CD4-positive, alpha-beta T cell treated with Interleukin-21 for 1 hour (primary cell): ENCODE measurements at regions not wholly inside any gene's neighbourhood (a gene's known extent, or its start where the extent isn't known, plus 50 kb on each side); places are given as distances from the start of the nearest gene placed in this dataset.

Source experiments
- DNase-seq: peaks from one replicate; pipeline ENCODE4 v3.0.0-alpha.2; 2020

DNA sequence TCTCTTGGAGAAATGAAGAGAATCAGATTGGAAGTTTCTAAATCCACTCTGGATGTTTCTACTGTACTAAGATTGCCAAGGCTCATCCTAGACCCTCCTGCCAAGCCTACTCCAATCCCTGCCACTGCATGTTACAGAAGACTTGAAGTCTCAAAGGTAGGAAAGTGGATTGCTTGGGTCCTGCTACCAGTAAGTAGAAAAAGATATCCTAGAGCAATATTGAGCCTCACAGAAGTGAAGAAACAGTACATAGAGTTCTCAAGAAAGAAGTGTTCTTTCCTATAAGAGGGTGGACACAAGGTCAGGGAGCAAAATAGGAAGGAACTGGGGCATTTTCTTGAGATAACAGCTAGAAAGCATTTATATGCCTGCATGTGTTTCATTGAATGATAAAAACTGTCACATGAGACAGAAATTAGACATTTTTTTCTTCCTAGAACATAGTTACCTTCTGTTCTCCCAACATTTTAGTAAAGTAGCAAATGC, 232.9 kb downstream of the RBM43 start:
- DNase-seq: no peak

DNA sequence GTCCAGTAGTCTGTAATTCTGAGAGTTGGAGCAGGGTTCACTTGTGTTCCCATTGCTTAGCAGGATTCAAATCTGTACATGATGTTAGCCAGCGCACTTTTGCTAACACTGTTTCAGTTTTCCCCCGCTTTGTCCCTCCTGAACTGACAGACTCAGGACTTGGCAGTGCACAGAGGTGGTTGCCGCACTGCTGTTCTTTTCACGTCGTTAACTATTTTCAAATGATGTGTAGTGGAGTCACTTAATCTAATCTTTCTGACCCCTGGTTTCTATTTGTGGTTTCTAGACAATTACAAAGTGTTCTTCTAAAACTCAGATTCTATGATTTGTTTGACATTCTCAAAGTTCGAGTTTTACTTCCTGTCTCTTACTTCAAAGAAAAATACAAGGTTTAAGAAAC, 234.5 kb downstream of the RBM43 start:
- DNase-seq: no peak

DNA sequence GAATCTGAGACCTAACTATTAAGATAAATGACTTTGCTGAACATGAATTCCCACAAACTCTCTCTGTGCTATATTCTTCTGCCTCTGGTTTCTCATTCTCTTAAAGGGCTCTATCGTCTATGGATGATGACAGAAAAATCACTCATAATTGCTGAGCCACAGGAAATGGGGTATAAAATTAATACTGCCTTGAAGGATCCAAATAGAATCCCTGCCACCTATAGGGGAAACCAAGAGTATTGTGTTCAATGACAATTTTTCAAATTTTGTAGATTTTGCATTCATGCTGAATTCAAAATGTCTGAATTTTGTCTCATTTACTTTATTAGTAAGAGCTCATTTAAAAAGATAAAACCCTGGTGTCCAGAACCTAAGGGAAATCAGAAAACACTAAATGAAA, 235.8 kb downstream of the RBM43 start:
- no peak for DNase-seq

DNA sequence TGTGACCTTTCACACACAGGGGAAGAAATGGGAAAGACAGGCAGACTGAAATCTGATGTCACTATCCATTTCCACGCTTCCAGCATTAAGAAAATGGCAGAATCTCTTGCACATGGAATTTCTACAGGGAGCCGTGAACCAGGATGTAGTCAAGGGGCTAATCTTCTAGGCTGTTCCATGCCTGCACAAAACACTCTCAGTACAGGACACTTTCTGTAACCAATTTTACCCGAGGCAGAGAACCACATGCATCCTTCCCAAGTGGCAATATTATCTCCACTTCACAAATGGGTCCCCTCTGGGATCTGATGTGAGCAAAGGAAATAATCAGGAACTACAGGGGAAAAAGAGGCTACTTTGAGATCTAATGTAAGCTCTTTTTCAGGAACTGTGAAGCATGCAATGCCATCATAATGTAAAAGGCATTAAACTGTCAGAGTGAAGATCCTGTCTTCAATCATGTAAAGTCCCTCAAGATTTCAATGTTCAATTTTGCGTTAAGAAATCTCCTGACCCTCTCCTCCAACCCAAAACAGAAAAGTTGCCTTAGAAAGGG, 236.9 kb downstream of the RBM43 start:
- no peak for DNase-seq

DNA sequence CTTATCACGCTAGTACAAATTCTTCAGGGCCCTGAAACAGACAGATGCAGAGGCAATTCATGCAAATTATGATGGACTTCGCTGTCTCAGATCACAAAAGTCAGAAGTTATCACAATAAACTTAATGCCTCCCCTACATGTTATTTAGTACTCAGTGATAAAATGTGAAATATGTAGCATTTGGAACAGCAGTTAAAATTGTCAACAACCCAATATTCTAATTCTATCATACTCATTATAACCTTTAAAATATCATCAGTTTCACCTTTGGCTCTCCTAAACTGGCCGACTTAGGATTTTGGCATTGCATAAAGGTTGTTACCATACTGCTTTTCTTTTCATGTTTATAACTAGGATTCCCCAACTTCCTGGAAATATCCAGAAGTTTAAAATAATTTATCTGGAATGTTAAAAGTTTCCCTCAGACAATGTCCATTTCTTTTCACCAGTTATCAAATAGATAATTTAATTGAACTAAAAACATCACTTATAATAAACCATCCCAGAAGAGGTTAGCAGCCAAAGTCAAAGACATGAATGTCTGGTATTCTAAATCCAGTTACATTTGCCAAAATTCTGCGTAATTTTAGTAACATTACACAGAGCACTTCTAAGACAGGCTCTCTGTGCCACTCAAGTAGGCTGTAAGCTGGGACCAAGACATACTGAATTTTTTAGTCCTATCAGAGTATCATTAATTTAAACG, 239.8 kb downstream of the RBM43 start:
- DNase-seq: no peak

DNA sequence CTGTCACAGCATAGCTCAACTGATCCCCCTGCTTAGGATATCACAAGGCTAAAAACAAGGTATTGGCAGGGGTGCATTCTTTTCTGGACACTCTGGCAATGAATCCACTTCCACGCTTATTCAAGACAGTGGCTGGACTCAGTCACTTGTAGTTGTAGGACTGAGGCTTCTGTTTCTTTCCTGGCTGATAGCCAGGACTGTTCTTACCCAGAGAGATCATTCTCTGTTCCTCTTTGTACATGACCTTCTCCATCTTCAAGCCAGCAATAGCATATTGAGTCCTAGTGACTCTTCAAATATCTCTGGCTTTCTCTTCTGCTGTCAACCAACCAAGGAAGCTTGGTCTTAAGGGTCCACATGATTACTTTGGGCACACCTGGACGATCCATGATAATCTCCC, 241.3 kb downstream of the RBM43 start:
- no peak for DNase-seq

DNA sequence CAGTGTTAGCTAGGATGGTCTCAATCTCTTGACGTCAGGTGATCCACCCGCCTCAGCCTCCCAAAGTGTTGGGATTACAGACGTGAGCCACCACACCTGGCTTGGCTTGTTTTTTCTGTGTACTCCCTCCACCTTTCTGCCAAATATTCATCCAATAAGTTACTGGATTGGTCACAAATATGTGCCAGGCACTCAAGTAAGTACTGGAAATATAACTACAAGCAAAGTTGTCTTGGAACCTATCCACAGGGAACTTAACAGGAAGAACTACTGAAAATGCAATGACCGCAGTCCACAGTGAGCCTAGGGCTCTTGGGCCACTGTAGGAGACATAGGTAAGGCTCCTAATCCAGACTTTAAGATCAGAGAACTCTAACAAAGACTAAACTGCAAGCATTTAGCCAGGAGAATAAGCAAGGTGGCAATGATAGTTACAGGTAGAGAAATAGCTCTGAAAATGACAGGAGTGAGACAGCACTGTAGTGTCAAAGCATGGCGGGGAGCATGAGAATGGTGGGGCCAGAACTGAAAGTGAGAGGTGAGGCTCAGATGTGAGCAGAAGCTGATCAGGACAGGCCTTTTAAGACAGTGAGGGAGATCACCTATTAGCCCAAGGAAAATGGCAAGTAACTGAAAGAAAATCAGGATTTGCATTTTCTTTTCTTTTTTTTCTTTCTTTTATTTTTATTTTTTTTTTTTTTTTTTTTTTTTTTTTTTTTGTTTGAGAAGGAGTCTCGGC, 252.1 kb downstream of the RBM43 start:
- DNase-seq: no peak

DNA sequence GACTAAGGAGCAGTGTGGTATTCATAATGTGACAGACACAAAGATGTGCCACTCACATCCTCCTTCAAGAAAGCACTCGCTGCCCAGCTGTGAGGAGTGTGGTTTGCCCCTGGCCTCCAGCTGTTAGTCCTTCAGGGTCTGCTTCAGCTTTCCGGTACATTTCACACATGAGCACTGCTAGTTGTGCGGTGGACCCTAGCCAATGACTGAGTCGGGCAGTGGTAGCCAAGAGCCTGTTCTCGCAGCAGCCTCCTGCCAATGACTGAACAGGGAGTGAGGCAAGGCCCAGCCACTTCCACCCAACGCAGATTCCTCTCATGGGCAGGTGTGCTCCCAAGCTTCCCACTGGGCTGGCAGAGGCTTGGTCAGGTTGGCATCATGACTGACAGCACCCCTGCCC, 254.3 kb downstream of the RBM43 start:
- no peak for DNase-seq

DNA sequence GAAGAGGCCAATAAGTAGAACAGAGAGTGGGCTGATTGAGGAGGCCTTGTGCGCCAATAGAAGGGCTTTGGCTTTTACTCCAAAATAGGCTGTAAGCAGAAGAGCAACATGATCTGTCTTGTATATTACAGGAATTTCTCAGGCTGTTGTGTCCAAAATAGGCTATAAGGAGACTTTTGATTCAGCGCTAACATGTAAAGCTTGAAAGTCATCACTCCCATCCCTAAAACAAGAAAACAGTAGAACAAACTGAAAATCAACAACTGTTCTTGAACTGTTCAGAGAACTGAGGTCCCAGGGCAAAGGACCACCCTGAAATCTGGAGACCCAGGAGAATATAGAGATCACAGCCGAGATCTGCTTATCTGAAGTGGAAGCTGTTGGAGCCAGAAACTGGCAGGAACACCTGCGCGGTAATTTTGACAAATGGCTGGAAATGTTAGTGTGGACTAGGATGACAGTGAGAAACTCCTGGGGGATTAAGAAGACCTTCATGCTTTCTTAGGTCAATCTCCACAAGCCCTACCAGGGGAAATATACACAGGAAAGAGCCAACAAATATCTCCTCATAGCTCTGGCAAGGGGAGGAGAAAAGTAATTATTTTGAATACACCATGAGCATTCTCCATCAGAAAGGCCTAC, 258.6 kb downstream of the RBM43 start:
- DNase-seq: no peak

DNA sequence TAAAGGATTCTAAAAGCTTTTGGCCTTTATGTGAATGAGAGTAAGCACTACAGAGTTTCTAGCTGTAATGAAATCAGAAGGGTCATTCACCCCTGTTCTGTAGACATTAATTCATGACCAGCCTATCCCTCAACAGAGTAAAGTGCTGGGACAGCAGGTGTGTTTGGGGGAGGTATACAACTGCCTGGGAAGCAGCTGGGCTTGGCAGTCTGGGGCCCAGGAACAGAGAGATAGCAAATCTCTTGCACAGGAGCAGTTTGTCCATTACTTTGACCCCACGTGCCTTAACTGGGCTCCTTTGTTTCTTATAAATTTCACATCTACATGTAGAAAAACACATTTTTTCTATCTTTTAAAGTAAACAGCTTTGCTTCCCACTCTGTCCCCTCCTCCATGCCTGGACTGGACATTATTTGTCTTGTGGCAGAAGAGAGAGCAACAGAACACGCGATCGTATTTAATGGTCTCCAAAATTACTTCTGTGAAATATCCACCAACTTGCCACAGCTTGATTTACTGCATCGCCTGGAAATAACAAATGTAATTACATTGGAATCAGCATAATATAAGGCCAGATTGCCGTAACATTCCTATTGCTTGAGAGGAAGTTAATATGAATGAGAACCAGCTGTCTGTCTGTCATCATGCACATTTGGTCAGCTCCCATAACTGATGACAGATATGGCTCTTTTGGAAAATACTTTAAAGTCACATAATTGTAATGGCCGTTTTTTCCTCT, 263.8 kb downstream of the RBM43 start:
- DNase-seq: no peak

DNA sequence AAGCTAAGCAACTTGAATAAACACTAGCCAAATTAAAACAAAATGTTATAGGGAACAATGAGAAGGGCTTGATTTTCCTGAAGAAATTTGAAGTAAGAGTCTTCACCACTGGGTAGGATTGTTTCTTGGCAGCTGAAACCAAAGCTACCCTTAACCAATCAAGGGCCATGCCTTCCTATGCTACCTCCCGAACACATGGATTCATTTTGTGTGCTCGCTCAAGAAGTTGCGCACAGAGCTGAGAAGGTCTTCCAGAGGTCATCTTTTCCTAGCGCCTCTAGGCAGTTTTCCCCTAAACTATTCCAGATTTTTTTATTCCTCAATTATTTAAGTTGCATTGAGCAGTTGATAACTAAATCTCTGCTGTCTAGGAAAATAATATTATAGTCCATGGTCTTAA, 264.6 kb downstream of the RBM43 start:
- DNase-seq: no peak

DNA sequence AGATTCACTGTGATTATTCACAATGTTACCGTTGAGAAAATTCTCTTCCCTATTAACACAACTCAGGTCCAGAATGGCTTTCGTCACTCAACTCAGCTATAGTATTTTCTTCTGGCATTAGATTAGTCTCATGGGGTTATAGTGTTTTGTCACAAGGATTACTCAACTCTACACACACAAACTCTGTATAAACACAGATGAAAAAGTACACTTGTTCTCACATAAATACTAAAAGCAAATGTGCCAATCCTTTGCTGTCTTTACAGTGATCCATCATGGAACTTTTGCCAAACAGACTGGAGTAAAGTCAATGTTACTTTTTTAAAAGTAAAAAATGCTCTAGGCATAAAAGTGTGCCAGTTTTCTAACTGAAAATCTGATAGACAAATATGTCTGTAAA, 267.6 kb downstream of the RBM43 start:
- no peak for DNase-seq

DNA sequence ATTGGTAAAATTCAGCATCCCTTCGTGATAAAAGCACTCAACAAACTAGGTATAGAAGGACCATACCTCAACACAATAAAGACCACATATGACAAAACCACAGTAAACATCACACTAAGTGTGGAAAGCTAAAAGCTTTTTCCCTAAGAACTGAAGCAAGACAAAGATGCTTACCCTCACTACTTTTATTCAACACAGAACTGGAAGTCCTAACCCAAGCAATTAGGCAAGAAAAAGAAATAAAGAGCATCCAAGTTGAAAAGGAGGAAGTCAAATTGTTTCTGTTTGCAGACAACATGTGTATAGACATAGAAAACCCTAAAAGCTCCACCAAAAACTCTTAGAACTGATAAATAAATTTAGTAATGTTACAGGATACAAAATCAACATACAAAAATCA, 271.7 kb downstream of the RBM43 start:
- no peak for DNase-seq

DNA sequence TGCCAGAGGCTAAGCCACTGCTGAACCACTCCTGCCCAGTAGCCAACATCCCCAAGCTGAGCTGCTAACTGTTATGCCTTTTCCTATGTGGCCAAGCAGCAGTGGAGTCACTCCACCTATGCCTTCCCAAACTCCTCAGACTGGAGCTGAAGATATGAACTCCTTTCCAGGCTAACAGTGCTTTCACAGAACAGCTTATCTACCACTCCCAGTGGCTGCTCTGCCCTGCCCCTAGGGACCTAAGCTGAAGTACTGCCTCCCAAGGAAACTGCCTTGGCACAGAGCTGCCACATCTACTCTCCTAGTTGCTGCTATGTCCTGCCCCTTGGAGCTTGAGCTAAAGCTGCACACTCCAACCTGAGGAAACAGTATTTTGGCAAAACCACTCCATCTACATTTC, 275.9 kb downstream of the RBM43 start:
- no peak for DNase-seq

DNA sequence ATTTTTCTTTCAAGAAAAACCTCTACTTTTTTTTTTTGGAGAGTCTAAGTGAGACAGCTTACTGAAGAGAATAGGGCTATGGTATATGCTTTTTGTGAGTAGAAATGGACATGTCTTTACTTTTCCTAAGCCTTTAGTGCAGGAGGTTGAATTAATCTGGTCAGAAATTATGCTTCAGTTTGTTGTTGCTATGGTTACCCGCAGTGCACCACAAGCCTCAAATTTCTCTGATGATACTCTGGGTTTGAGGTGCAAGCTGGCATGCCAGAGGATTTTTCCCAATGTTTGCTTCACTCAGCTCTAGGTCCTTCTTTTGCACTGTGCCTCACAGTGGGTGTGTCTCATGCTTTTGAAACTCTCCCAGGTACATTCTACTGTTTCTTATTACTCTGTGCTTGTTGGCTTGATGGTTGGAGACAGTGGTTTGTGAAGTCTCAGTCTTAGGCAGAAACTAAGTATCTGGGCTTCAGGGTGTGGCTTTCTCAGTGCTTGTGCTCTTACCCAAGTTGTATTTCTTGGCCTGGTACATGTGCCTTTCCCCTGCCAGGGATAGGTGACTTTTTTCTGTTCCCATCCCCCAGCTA, 278.3 kb downstream of the RBM43 start:
- no peak for DNase-seq

DNA sequence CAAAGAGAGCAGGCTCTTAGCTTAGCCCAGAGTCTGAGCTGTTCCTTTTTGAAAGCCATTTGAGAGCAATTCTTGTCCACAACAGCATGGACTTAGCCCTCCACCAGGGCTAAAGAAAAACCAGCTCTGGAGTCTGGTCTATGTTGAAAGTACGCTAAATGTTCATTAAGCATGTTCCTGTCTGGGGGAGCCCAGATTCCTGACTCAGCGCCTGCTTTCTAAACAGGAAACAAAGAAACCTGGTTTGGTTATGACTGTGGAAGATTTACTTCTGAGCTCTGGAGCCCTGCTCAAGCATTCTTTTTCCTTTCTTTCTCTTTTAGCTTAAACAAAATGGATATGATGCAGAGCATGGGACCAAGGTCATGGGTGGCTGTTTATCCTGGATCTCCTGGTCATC, 279.8 kb downstream of the RBM43 start:
- DNase-seq: no peak

DNA sequence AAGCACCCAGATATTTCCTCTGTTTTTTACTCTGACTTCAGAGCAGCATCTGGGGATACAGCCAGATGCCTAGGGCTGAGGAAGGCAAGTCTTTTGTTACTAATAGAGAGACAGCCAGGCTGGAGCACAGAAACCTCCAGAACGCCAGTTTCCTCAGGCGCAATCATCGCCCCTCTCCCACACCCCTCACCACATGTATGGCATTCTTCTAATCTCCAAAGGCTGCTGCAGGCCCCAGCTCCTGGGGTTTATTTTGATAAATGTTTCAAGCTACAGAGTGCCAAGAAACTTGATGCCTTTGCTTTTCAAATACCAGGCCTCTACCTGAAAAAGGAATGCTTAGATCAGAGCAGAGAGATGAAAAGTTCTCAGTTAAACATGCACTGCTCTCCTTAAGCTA, 283.6 kb downstream of the RBM43 start:
- no peak for DNase-seq

DNA sequence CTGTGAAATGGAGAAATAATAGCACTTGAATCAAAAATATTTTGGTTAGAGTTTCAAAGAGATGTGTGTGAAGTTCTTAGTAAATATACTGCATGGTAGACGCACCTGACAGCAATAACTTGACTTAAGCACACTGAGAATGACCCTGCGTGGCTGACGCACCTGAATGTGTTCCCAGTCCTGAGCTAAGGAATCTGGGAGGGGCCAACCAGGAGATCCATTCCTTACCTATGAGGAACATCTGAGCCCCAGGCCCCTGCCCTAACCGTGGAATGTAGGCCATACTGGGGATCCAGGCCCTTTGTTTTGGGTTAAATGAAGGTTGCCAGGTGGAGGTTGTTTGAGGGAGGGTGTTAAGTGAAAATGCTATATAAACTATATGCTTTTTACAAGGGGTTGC, 284.4 kb downstream of the RBM43 start:
- no peak for DNase-seq

DNA sequence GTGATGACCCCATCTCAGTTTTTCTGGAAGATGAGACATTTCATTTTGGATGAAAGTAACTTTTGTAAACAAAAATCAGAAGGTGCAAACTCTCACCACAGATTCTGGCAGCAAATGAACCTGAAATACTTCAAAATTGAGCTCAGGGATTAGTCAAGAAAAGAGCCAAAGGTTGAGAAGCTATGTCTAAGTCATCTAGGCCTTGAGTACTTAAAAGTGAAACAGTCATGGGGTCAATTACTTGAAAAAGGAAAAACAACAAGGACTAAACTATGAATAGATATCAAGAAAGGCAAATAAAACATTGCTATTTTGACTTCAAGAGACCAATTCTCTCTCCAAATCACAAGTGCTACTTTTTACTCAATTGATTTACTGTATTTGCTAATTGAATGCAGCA, 285.1 kb downstream of the RBM43 start:
- DNase-seq: no peak

DNA sequence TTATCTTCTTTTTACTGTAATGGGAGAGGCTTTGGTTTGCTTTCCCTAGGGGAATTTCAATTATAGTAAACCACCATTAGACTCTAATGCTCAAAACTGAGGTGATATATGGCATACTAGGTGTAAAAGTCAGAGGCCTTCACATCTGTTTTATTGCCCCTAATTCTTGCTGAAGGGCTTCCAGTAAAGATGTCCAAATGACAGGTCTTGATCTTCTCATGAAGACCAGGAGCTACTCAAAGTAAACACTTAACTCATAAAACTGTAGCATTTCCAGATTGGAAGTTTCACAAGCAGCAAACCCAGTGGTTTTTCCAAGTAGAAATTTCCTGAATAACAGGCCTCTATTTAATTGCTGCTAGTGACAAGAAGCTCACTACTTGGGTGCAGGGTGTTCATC, 286.8 kb downstream of the RBM43 start:
- no peak for DNase-seq

DNA sequence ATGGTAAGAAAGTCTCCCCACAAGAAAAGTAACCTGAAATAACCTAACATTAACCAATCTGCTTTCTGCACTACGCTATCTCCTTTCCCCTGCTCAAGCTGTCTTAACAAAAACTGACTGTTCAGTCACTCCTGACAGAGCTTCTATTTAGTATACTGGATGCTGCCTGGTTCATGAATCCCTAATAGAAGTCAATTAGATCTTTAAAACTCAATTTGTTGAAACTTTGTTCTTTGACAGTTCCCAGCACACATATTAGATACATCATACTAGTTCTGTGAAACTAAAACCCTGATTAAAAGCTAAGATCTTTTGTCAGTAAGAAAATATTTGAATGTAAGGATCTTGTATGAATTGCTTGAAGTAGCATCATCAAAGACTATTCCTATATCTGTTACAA, 287.4 kb downstream of the RBM43 start:
- no peak for DNase-seq

DNA sequence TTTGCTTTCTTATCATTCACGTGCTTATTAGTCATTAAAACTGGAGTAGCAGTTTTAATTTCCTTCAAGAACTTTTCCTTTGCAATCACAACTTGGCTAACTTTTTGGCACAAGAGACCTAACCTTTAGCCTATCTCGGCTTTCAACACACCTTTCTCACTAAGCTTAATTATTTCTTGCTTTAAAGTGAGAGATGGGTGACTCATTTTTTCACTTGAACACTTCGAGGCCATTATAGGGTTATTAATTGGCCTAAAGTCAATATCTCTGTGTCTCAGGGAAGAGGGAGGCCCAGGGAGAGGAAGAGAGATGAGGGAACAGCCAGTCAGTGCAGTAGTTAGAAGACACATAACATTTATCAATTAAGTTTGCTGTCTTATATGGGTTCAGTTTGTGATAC, 289.8 kb downstream of the RBM43 start:
- DNase-seq: no peak

DNA sequence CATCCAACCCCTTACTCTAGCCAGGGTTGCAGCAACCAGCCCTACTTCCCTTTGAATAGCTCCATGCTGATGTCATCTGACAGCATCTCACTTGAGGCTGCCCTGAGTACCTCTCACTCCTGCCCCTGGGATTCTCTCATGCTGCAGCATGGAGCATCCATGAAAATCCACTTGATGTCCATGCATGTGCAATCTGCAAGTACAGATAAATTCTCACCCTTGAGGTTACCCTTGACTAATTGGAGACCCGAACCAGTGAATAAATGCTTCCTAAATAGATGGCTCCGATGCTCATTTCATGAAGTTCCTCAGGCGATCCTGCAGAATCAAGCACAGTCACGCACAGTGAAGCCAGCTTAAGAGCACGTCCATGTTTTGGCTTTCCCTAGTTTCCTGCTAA, 298.3 kb downstream of the RBM43 start:
- DNase-seq: no peak
